ENCODE measurements at regions not wholly inside any gene's neighbourhood (a gene's known extent, or its start where the extent isn't known, plus 50 kb on each side); places are given as distances from the start of the nearest gene placed in this dataset.

GRCh38 chr11:70758206-70758605 is 359.9 kb downstream of the CTTN start:
- DNase-seq (ENCODE audit: low read depth) = no peak
- TF ChIP-seq CTCF (conservative IDR thresholded peaks at IDR 0.05; ENCODE audit: low read length) = no peak
- H3K4me3 ChIP-seq (ENCODE audit: low read length) = no peak overlapping the region

- DNase-seq (ENCODE audit: low read depth) = no peak
These were observed 361.5 kb downstream of the CTTN start for GRCh38 chr11:70759846-70760245.

GRCh38 chr11:70760416-70761020 is 362.2 kb downstream of the CTTN start:
- no peak for TF ChIP-seq CTCF (conservative IDR thresholded peaks at IDR 0.05; ENCODE audit: low read length)
- no peak overlapping the region for H3K4me3 ChIP-seq (ENCODE audit: low read length)
- no peak for DNase-seq (ENCODE audit: low read depth)

More at GRCh38 chr11:70759846-70760245, 361.5 kb downstream of the CTTN start:
- H3K4me3 ChIP-seq (ENCODE audit: low read length) = no peak overlapping the region
- no peak for TF ChIP-seq CTCF (conservative IDR thresholded peaks at IDR 0.05; ENCODE audit: low read length)

GRCh38 chr11:70761094-70761907 is 363.0 kb downstream of the CTTN start:
- DNase-seq (ENCODE audit: low read depth) = no peak
- H3K4me3 ChIP-seq (ENCODE audit: low read length) = no peak overlapping the region
- TF ChIP-seq CTCF (conservative IDR thresholded peaks at IDR 0.05; ENCODE audit: low read length) = no peak

GRCh38 chr11:70761908-70762337 is 363.6 kb downstream of the CTTN start:
- no peak for TF ChIP-seq CTCF (conservative IDR thresholded peaks at IDR 0.05; ENCODE audit: low read length)
- H3K4me3 ChIP-seq (ENCODE audit: low read length) = no peak overlapping the region
- no peak for DNase-seq (ENCODE audit: low read depth)

GRCh38 chr11:70762810-70763209 is 364.5 kb downstream of the CTTN start:
- no peak for DNase-seq (ENCODE audit: low read depth)
- TF ChIP-seq CTCF (conservative IDR thresholded peaks at IDR 0.05; ENCODE audit: low read length) = no peak
- no peak overlapping the region for H3K4me3 ChIP-seq (ENCODE audit: low read length)

GRCh38 chr11:70763606-70764005 is 365.3 kb downstream of the CTTN start:
- no peak for TF ChIP-seq CTCF (conservative IDR thresholded peaks at IDR 0.05; ENCODE audit: low read length)
- no peak overlapping the region for H3K4me3 ChIP-seq (ENCODE audit: low read length)
- DNase-seq (ENCODE audit: low read depth) = peak; percentile 11
